ENCODE measurements at regions not wholly inside any gene's neighbourhood (a gene's known extent, or its start where the extent isn't known, plus 50 kb on each side); places are given as distances from the start of the nearest gene placed in this dataset.

DNA sequence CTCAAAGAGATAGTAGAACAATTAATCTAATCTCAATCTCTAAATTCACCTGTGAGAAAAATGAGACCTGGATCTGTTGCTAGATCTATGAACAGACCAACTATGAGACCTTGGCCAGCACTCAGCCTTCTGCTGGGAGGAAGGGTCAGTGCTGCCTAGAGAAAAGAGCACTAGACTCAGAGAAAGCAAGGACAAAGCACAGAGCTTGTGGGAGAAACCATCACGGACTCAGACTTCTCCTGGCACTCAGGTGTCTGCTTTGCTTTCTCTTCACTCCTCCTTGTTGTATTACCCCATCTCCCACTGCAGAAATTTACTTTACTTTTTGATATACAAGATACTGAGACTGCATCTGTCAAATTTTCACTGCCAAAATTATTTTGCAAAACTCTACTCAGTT, 890.0 kb upstream of the NUDT12 start:
- TF ChIP-seq ARNTL (CRISPR knock-in tag; IDR thresholded peaks at IDR 0.05; ENCODE audit: borderline replicate concordance, low read depth) (no peak), RARB (CRISPR knock-in tag; IDR thresholded peaks at IDR 0.05) (no peak), PATZ1 (CRISPR knock-in tag; IDR thresholded peaks at IDR 0.05; ENCODE audit: borderline replicate concordance) (no peak), OSR1 (CRISPR knock-in tag; IDR thresholded peaks at IDR 0.05) (no peak), ZFP30 (CRISPR knock-in tag; IDR thresholded peaks at IDR 0.05) (no peak), TSHZ2 (CRISPR knock-in tag; IDR thresholded peaks at IDR 0.05) (no peak), PPARA (CRISPR knock-in tag; IDR thresholded peaks at IDR 0.05; ENCODE audit: borderline replicate concordance) (no peak), GLIS3 (CRISPR knock-in tag; IDR thresholded peaks at IDR 0.05) (no peak), ZNF8 (CRISPR knock-in tag; IDR thresholded peaks at IDR 0.05) (no peak), POU6F1 (CRISPR knock-in tag; IDR thresholded peaks at IDR 0.05; ENCODE audit: borderline replicate concordance, low read depth) (no peak)
- TF ChIP-seq, protein P1, sequence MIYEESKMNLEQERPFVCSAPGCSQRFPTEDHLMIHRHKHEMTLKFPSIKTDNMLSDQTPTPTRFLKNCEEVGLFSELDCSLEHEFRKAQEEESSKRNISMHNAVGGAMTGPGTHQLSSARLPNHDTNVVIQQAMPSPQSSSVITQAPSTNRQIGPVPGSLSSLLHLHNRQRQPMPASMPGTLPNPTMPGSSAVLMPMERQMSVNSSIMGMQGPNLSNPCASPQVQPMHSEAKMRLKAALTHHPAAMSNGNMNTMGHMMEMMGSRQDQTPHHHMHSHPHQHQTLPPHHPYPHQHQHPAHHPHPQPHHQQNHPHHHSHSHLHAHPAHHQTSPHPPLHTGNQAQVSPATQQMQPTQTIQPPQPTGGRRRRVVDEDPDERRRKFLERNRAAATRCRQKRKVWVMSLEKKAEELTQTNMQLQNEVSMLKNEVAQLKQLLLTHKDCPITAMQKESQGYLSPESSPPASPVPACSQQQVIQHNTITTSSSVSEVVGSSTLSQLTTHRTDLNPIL (CRISPR knock-in tag; IDR thresholded peaks at IDR 0.05; ENCODE audit: low read depth), result no peak
